AG08395 (cell line): ENCODE measurements at regions not wholly inside any gene's neighbourhood (a gene's known extent, or its start where the extent isn't known, plus 50 kb on each side); places are given as distances from the start of the nearest gene placed in this dataset.
"Not testable (repeated sequence)": the region's sequence is repeated elsewhere in the genome, so short reads cannot be mapped to it uniquely, and the experiment has no call there.

Experiments used
- DNase-seq: peaks from one replicate; pipeline ENCODE4 v3.0.0; 2012; ENCODE audit warnings: mixed read lengths, low spot score

GRCh38 chr5:92560698-92561401, 1020.2 kb downstream of the NR2F1-AS1 start:
- DNase-seq: peak; percentile 73

GRCh38 chr5:92559781-92560180, 1021.2 kb downstream of the NR2F1-AS1 start:
- DNase-seq: no peak

- DNase-seq: no peak
Measured at GRCh38 chr5:92559331-92559730, 1021.7 kb downstream of the NR2F1-AS1 start.

GRCh38 chr5:92556747-92557146, 1024.3 kb downstream of the NR2F1-AS1 start:
- DNase-seq: no peak

- no peak for DNase-seq
Measured at GRCh38 chr5:92554447-92555085, 1026.5 kb downstream of the NR2F1-AS1 start.

GRCh38 chr5:92553326-92553725, 1027.7 kb downstream of the NR2F1-AS1 start:
- DNase-seq: no peak

GRCh38 chr5:92552206-92553160, 1028.5 kb downstream of the NR2F1-AS1 start:
- peak; percentile 86 for DNase-seq

GRCh38 chr5:92548346-92548745, 1032.7 kb downstream of the NR2F1-AS1 start:
- no peak for DNase-seq

GRCh38 chr5:92544596-92544995, 1036.4 kb downstream of the NR2F1-AS1 start:
- DNase-seq: no peak

- peak; percentile 23 for DNase-seq
Measured at GRCh38 chr5:92544036-92544435, 1037.0 kb downstream of the NR2F1-AS1 start.

- no peak for DNase-seq
Measured at GRCh38 chr5:92543201-92543600, 1037.8 kb downstream of the NR2F1-AS1 start.

- DNase-seq: not testable (repeated sequence)
Measured at GRCh38 chr5:92542017-92542416, 1039.0 kb downstream of the NR2F1-AS1 start.

- peak; percentile 64 for DNase-seq
Measured at GRCh38 chr5:92527311-92528078, 1053.5 kb downstream of the NR2F1-AS1 start.

GRCh38 chr5:92525131-92525530, 1055.9 kb downstream of the NR2F1-AS1 start:
- no peak for DNase-seq

- no peak for DNase-seq
Measured at GRCh38 chr5:92519811-92520632, 1061.0 kb downstream of the NR2F1-AS1 start.

GRCh38 chr5:92518318-92518904, 1062.6 kb downstream of the NR2F1-AS1 start:
- peak; percentile 57 for DNase-seq

GRCh38 chr5:92514896-92515295, 1066.1 kb downstream of the NR2F1-AS1 start:
- no peak for DNase-seq

- no peak for DNase-seq
Measured at GRCh38 chr5:92513067-92513466, 1068.0 kb downstream of the NR2F1-AS1 start.

- DNase-seq: no peak
Measured at GRCh38 chr5:92508271-92508670, 1072.7 kb downstream of the NR2F1-AS1 start.

- DNase-seq: no peak
Measured at GRCh38 chr5:92505925-92506324, 1075.1 kb downstream of the NR2F1-AS1 start.
